GM12878 (cell line): ENCODE measurements at regions not wholly inside any gene's neighbourhood (a gene's known extent, or its start where the extent isn't known, plus 50 kb on each side); places are given as distances from the start of the nearest gene placed in this dataset.

Experiments
- ATAC-seq: fragments of 200-7000 bp; cut with Tn5 transposase; 3 replicates; pipeline ENCODE4 v1.9.1; 2020; ENCODE audit warnings: mild to moderate bottlenecking, moderate library complexity
- BruUV-seq: library from RNA; stranded (reverse); fragments of 400-500 nt; replicated peaks from 2 replicates; lab custom pipeline; 2021; lab: Mats Ljungman, UMichigan
- CTCF ChIA-PET: fragments of 300-600 bp; sonication (Branson Sonifier 250); formaldehyde crosslinking; extraction: SDS; loops from one replicate; lab custom pipeline; 2021; ENCODE audit warnings: inconsistent platforms; lab: Yijun Ruan, JAX
- POLR2A ChIA-PET: fragments of 350-600 bp; formaldehyde crosslinking; extraction: SDS; loops from one replicate; lab custom pipeline; 2021; ENCODE audit warnings: inconsistent platforms; lab: Charles Lee
- RAD21 ChIA-PET: fragments of 300-600 bp; sonication (Branson Sonifier 250); formaldehyde crosslinking; loops from one replicate; lab custom pipeline; 2023; ENCODE audit warnings: antibody characterized with exemption; ENCODE audit not compliant: unreplicated experiment; lab: Charles Lee
- SMC1A ChIA-PET: fragments of 300-600 bp; sonication (Branson Sonifier 250); formaldehyde crosslinking; loops from one replicate; lab custom pipeline; 2023; ENCODE audit not compliant: unreplicated experiment, uncharacterized antibody; lab: Charles Lee
- DNase-seq: peaks from one replicate; pipeline ENCODE4 v3.0.0-alpha.2; 2011; ENCODE audit warnings: low read depth, low spot score
- FAIRE-seq: peaks from 3 replicates; lab custom pipeline; 2011; peaks lifted over from hg19 to GRCh38; lab: Jason Lieb, UNC
- H2AFZ ChIP-seq: 2 replicates; pipeline ENCODE4 v1.6.0; 2011; ENCODE audit warnings: low read depth, low read length, control low read depth; ENCODE audit not compliant: control insufficient read depth
- H3K27ac ChIP-seq: 2 replicates; pipeline ENCODE4 v1.5.1; 2011; ENCODE audit warnings: control low read depth; ENCODE audit not compliant: control insufficient read depth, insufficient read depth
- H3K27me3 ChIP-seq, 2 experiments: replicated peaks in 1 of 2; 2 replicates each; pipeline versions ENCODE4 v1.6.0 to v1.6.1; 2011; ENCODE audit warnings: low read length in 1 of 2; ENCODE audit not compliant: control insufficient read depth in 2 of 2, insufficient read depth in 2 of 2
- H3K36me3 ChIP-seq, 2 experiments: 2 replicates each; pipeline ENCODE4 v1.5.1; 2011; ENCODE audit warnings: low read length in 1 of 2; ENCODE audit not compliant: control insufficient read depth in 2 of 2, insufficient read depth in 2 of 2
- H3K4me1 ChIP-seq: 2 replicates; pipeline ENCODE4 v1.6.1; 2011; ENCODE audit warnings: mild to moderate bottlenecking, low read length, moderate library complexity, mixed read lengths; ENCODE audit not compliant: control insufficient read depth, insufficient read depth
- H3K4me2 ChIP-seq: 2 replicates; pipeline ENCODE4 v1.6.0; 2011; ENCODE audit warnings: control low read depth; ENCODE audit not compliant: control insufficient read depth, insufficient read depth
- H3K4me3 ChIP-seq: fragments of 200-600 bp; sonication (generic); 2 replicates; pipeline ENCODE4 v1.5.1; 2016
- H3K79me2 ChIP-seq: 2 replicates; pipeline ENCODE4 v1.6.0; 2011; ENCODE audit warnings: low read length; ENCODE audit not compliant: control insufficient read depth, insufficient read depth
- H3K9ac ChIP-seq: 2 replicates; pipeline ENCODE4 v1.8.0; 2011; ENCODE audit warnings: low read length, control low read depth, mixed read lengths; ENCODE audit not compliant: control insufficient read depth, insufficient read depth
- H3K9me3 ChIP-seq: replicated peaks from 3 replicates; pipeline ENCODE4 v1.5.1; 2011; ENCODE audit warnings: mild to moderate bottlenecking, low read length; ENCODE audit not compliant: control insufficient read depth, insufficient read depth
- H4K20me1 ChIP-seq: 2 replicates; pipeline ENCODE4 v1.6.0; 2011; ENCODE audit not compliant: control insufficient read depth, insufficient read depth
- BCL3 ChIP-seq: IDR thresholded peaks from 2 replicates; pipeline ENCODE4 v1.6.1; 2011; ENCODE audit warnings: borderline replicate concordance, low read depth, mild to moderate bottlenecking, moderate library complexity, low read length; ENCODE audit not compliant: insufficient read depth, poor library complexity, severe bottlenecking
- BHLHE40 ChIP-seq, 2 experiments: fragments of 450-650 bp in 1 of 2; IDR thresholded peaks; 2 replicates each; pipeline ENCODE4 v1.6.1; 2011 to 2017; ENCODE audit warnings: low read depth in 2 of 2, borderline replicate concordance in 1 of 2, improper control_type of control experiment in 1 of 2, low read length in 1 of 2, mild to moderate bottlenecking in 1 of 2
- CBFB ChIP-seq: IDR thresholded peaks from 2 replicates; pipeline ENCODE4 v1.6.1; 2016; ENCODE audit warnings: antibody characterized with exemption, low read depth
- CEBPB ChIP-seq, 2 experiments: fragments of 150-350 bp in 1 of 2; IDR thresholded peaks; 2 replicates each; pipeline ENCODE4 v1.6.1; 2012 to 2014; ENCODE audit warnings: low read depth in 2 of 2, low read length in 2 of 2, borderline replicate concordance in 1 of 2, inconsistent platforms in 1 of 2
- CREM ChIP-seq: IDR thresholded peaks from 2 replicates; pipeline ENCODE4 v1.6.1; 2014; ENCODE audit warnings: antibody characterized with exemption, low read depth
- ELK1 ChIP-seq: IDR thresholded peaks from 2 replicates; pipeline ENCODE4 v1.6.1; 2012; ENCODE audit warnings: low read depth, low read length, improper control_type of control experiment
- ESRRA ChIP-seq: IDR thresholded peaks from 2 replicates; pipeline ENCODE4 v1.6.1; 2012; ENCODE audit warnings: mild to moderate bottlenecking, low read length, improper control_type of control experiment
- FOXK2 ChIP-seq: fragments of 450-650 bp; IDR thresholded peaks from 2 replicates; pipeline ENCODE4 v1.6.1; 2017; ENCODE audit warnings: mild to moderate bottlenecking, moderate library complexity
- HDAC2 ChIP-seq: fragments of 200-600 bp; sonication (generic); IDR thresholded peaks from 2 replicates; pipeline ENCODE4 v1.6.1; 2017
- HDAC6 ChIP-seq: fragments of 200-600 bp; sonication (generic); IDR thresholded peaks from one replicate; pipeline ENCODE4 v1.8.0; 2017; ENCODE audit warnings: antibody characterized with exemption; ENCODE audit not compliant: unreplicated experiment
- HDGF ChIP-seq: fragments of 450-650 bp; IDR thresholded peaks from 2 replicates; pipeline ENCODE4 v1.6.1; 2016; ENCODE audit warnings: antibody characterized with exemption
- RAD51 ChIP-seq: fragments of 450-650 bp; IDR thresholded peaks from 2 replicates; pipeline ENCODE4 v1.6.1; 2016; ENCODE audit warnings: moderate library complexity, mild to moderate bottlenecking, inconsistent platforms
- RFX5 ChIP-seq: IDR thresholded peaks from 2 replicates; pipeline ENCODE4 v1.6.1; 2011; ENCODE audit warnings: low read depth, low read length, improper control_type of control experiment
- SKIL ChIP-seq: fragments of 450-650 bp; IDR thresholded peaks from 2 replicates; pipeline ENCODE4 v1.6.1; 2017; ENCODE audit warnings: mild to moderate bottlenecking, low read depth, inconsistent platforms; ENCODE audit not compliant: poor library complexity, severe bottlenecking
- SMARCA5 ChIP-seq: fragments of 450-650 bp; IDR thresholded peaks from 2 replicates; pipeline ENCODE4 v1.6.1; 2017; ENCODE audit warnings: mild to moderate bottlenecking
- SPI1 ChIP-seq: IDR thresholded peaks from 2 replicates; pipeline ENCODE4 v1.6.1; 2011; ENCODE audit warnings: low read depth, mild to moderate bottlenecking, low read length, moderate library complexity, borderline replicate concordance; ENCODE audit not compliant: insufficient read depth
- TARDBP ChIP-seq: IDR thresholded peaks from 2 replicates; pipeline ENCODE4 v1.6.1; 2016; ENCODE audit warnings: borderline replicate concordance
- ZSCAN29 ChIP-seq: fragments of 450-650 bp; IDR thresholded peaks from 2 replicates; pipeline ENCODE4 v1.6.1; 2017; ENCODE audit warnings: mild to moderate bottlenecking, moderate library complexity
- WGBS: methylation state at CpG from one replicate; pipeline ENCODE4 v1.1.6; 2016; ENCODE audit warnings: low lambda C conversion rate; ENCODE audit not compliant: insufficient replicate concordance, insufficient coverage; ENCODE audit errors: missing lambda C conversion rate; 5-methylcytosine and 5-hydroxymethylcytosine counted together
- in situ Hi-C: fragments of 300-500 bp; cut with MboI; formaldehyde crosslinking; loops from 9 replicates; pipeline ENCODE4 v1.14.3; 2018; ENCODE audit warnings: mixed read lengths
- intact Hi-C: fragments of 100-400 bp; cut with micrococcal nuclease; formaldehyde crosslinking; loops from one replicate; pipeline ENCODE4 v1.14.2; 2022; ENCODE audit not compliant: unreplicated experiment

GRCh38 chr22:48694296-48694883, 1133.3 kb downstream of the BRD1 start:
- Histone ChIP-seq H3K4me2 (no peak overlapping the region), H3K79me2 (no peaks in the 10 kb centered on the region), H3K9ac (no peak overlapping the region), H2AFZ (no peak overlapping the region), H3K36me3 (no peaks in the 10 kb centered on the region), H3K4me3 (no peak overlapping the region), H4K20me1 (no peaks in the 10 kb centered on the region), H3K9me3 (no peaks in the 10 kb centered on the region; the same call in 2 of the 3 replicates)
- POLR2A ChIA-PET = no interaction called here
- RAD21 ChIA-PET = no interaction called here
- FAIRE-seq (no peak), DNase-seq (no peak), ATAC-seq (no peak)
- SMC1A ChIA-PET = no interaction called here
- CTCF ChIA-PET = no interaction called here
- TF ChIP-seq SPI1 (no peak), ESRRA (no peak), ZSCAN29 (no peak), FOXK2 (no peak), SKIL (no peak), TARDBP (no peak), ELK1 (no peak), CBFB (no peak), HDAC6 (no peak), HDAC2 (no peak), RFX5 (no peak), BCL3 (no peak), CREM (no peak), SMARCA5 (no peak), BHLHE40 (IDR thresholded peaks at IDR 0.05; ENCODE audit: borderline replicate concordance in 1 of 2, low read depth in 2 of 2, low read length in 1 of 2) (no peak), RAD51 (no peak), HDGF (no peak), CEBPB (IDR thresholded peaks at IDR 0.05; ENCODE audit: borderline replicate concordance in 1 of 2, low read depth in 2 of 2, low read length in 2 of 2) (no peak)
- TF ChIP-seq, all 136 proteins: peak for 0
- WGBS = 29% methylated on average over 11 of the region's 22 CpGs
- Histone ChIP-seq H3K4me1 (no peaks in the 10 kb centered on the region), H3K27ac (no peak overlapping the region), H3K27me3 (no peaks in the 10 kb centered on the region)
- in situ Hi-C loops (no loop called here), intact Hi-C loops (no loop called here)
- BruUV-seq = no TSS peak
